H9 (cell line): ENCODE measurements at regions not wholly inside any gene's neighbourhood (a gene's known extent, or its start where the extent isn't known, plus 50 kb on each side); places are given as distances from the start of the nearest gene placed in this dataset.

ENCODE experiments used
- DNase-seq: peaks from one replicate; pipeline ENCODE4 v3.0.0-alpha.2; 2017
- H2AFZ ChIP-seq: one replicate; pipeline ENCODE4 v1.6.1; 2013; ENCODE audit warnings: mild to moderate bottlenecking, low read length, control low read depth, moderate library complexity
- H2AK5ac ChIP-seq: 2 replicates; pipeline ENCODE4 v1.6.1; 2013; ENCODE audit warnings: low read length, control low read depth, mixed read lengths; ENCODE audit not compliant: insufficient read length
- H2BK120ac ChIP-seq: one replicate; pipeline ENCODE4 v1.6.1; 2013; ENCODE audit warnings: low read depth, mild to moderate bottlenecking, low read length, control low read depth, inconsistent platforms; ENCODE audit not compliant: poor library complexity, severe bottlenecking
- H2BK12ac ChIP-seq: 2 replicates; pipeline ENCODE4 v1.6.1; 2013; ENCODE audit warnings: low read length, control low read depth, mixed read lengths, low read depth; ENCODE audit not compliant: insufficient read length
- H2BK15ac ChIP-seq: 2 replicates; pipeline ENCODE4 v1.6.1; 2013; ENCODE audit warnings: low read depth, low read length, control low read depth
- H2BK20ac ChIP-seq: one replicate; pipeline ENCODE4 v1.6.1; 2013; ENCODE audit warnings: low read depth, mild to moderate bottlenecking, low read length, control low read depth, inconsistent platforms; ENCODE audit not compliant: poor library complexity, severe bottlenecking
- H2BK5ac ChIP-seq: 2 replicates; pipeline ENCODE4 v1.6.1; 2013; ENCODE audit warnings: low read length, control low read depth, mixed read lengths; ENCODE audit not compliant: insufficient read length
- H3K14ac ChIP-seq: 2 replicates; pipeline ENCODE4 v1.6.1; 2013; ENCODE audit warnings: low read length, control low read depth; ENCODE audit not compliant: insufficient read depth
- H3K18ac ChIP-seq: 2 replicates; pipeline ENCODE4 v1.6.1; 2013; ENCODE audit warnings: low read depth, mild to moderate bottlenecking, mixed read lengths, low read length, control low read depth; ENCODE audit not compliant: insufficient read length
- H3K23ac ChIP-seq: 2 replicates; pipeline ENCODE4 v1.6.1; 2013; ENCODE audit warnings: low read length, control low read depth, mixed read lengths, low read depth; ENCODE audit not compliant: insufficient read length
- H3K23me2 ChIP-seq: 2 replicates; pipeline ENCODE4 v1.6.1; 2013; ENCODE audit warnings: low read depth, mild to moderate bottlenecking, mixed read lengths, low read length, control low read depth; ENCODE audit not compliant: insufficient read length, poor library complexity, severe bottlenecking
- H3K27ac ChIP-seq: 2 replicates; pipeline ENCODE4 v1.5.1; 2013; ENCODE audit warnings: low read length, control low read depth, mixed read lengths, low read depth; ENCODE audit not compliant: insufficient read length
- H3K27me3 ChIP-seq: 2 replicates; pipeline ENCODE4 v1.6.1; 2013; ENCODE audit warnings: low read length, control low read depth, inconsistent platforms; ENCODE audit not compliant: insufficient read depth
- H3K4ac ChIP-seq: 2 replicates; pipeline ENCODE4 v1.6.1; 2013; ENCODE audit warnings: low read depth, mild to moderate bottlenecking, control low read depth, inconsistent platforms, low read length, moderate library complexity
- H3K4me1 ChIP-seq: 2 replicates; pipeline ENCODE4 v1.6.1; 2013; ENCODE audit warnings: low read length, control low read depth, inconsistent platforms; ENCODE audit not compliant: insufficient read depth
- H3K4me2 ChIP-seq: 2 replicates; pipeline ENCODE4 v1.6.1; 2013; ENCODE audit warnings: low read length, control low read depth, mixed read lengths; ENCODE audit not compliant: insufficient read length, insufficient read depth
- H3K56ac ChIP-seq: 2 replicates; pipeline ENCODE4 v1.6.1; 2013; ENCODE audit warnings: low read depth, mild to moderate bottlenecking, mixed read lengths, low read length, control low read depth; ENCODE audit not compliant: insufficient read length
- H3K79me1 ChIP-seq: 2 replicates; pipeline ENCODE4 v1.6.1; 2013; ENCODE audit warnings: low read depth, mild to moderate bottlenecking, moderate library complexity, low read length, control low read depth, inconsistent platforms; ENCODE audit not compliant: insufficient read depth, poor library complexity, severe bottlenecking
- H3K79me2 ChIP-seq: 2 replicates; pipeline ENCODE4 v1.6.1; 2013; ENCODE audit warnings: low read length, control low read depth, inconsistent platforms; ENCODE audit not compliant: insufficient read depth
- H3K9ac ChIP-seq: 2 replicates; pipeline ENCODE4 v1.6.1; 2013; ENCODE audit warnings: low read length, control low read depth, mixed read lengths; ENCODE audit not compliant: insufficient read length; ENCODE audit errors: extremely low read depth
- H3K9me3 ChIP-seq: one replicate; pipeline ENCODE4 v1.6.1; 2013; ENCODE audit warnings: low read depth, low read length, inconsistent platforms; ENCODE audit not compliant: control insufficient read depth
- H3T11ph ChIP-seq: one replicate; pipeline ENCODE4 v1.6.1; 2013; ENCODE audit warnings: mild to moderate bottlenecking, low read length, control low read depth, inconsistent platforms
- H4K20me1 ChIP-seq: one replicate; pipeline ENCODE4 v1.6.1; 2013; ENCODE audit not compliant: control insufficient read depth, insufficient read length, insufficient read depth
- H4K5ac ChIP-seq: 2 replicates; pipeline ENCODE4 v1.6.1; 2013; ENCODE audit warnings: low read depth, mild to moderate bottlenecking, mixed read lengths, low read length, control low read depth; ENCODE audit not compliant: insufficient read length
- H4K8ac ChIP-seq: replicated peaks from 2 replicates; pipeline ENCODE4 v1.6.1; 2013; ENCODE audit warnings: low read length, control low read depth, mixed read lengths, low read depth; ENCODE audit not compliant: insufficient read length
- H4K91ac ChIP-seq: 2 replicates; pipeline ENCODE4 v1.6.1; 2013; ENCODE audit warnings: low read depth, mild to moderate bottlenecking, moderate library complexity, mixed read lengths, low read length, control low read depth; ENCODE audit not compliant: insufficient read length
- H3K27ac Mint-ChIP-seq, 3 experiments: 2 replicates in 2 of 3; 3 replicates in 1 of 3; pipeline ENCODE4 v1.8.0; 2020 to 2021; ENCODE audit warnings: mixed read lengths in 3 of 3, mild to moderate bottlenecking in 1 of 3, moderate library complexity in 1 of 3
- H3K27me3 Mint-ChIP-seq: 2 replicates; pipeline ENCODE4 v1.8.0; 2021; ENCODE audit warnings: low read depth, mild to moderate bottlenecking, moderate library complexity, mixed read lengths
- H3K36me3 Mint-ChIP-seq, 3 experiments: 2 replicates in 2 of 3; 3 replicates in 1 of 3; pipeline ENCODE4 v1.8.0; 2020 to 2021; ENCODE audit warnings: low read depth in 3 of 3, mixed read lengths in 3 of 3; ENCODE audit not compliant: insufficient read depth in 1 of 3
- H3K4me1 Mint-ChIP-seq, 2 experiments: 2 replicates each; pipeline ENCODE4 v1.8.0; 2020; ENCODE audit warnings: mixed read lengths in 2 of 2
- H3K4me3 Mint-ChIP-seq, 2 experiments: 2 replicates in 1 of 2; 3 replicates in 1 of 2; pipeline ENCODE4 v1.8.0; 2020 to 2021; ENCODE audit warnings: mild to moderate bottlenecking in 2 of 2, mixed read lengths in 2 of 2, moderate library complexity in 1 of 2
- H3K9me3 Mint-ChIP-seq, 2 experiments: 2 replicates in 1 of 2; 3 replicates in 1 of 2; pipeline ENCODE4 v1.8.0; 2020; ENCODE audit warnings: mild to moderate bottlenecking in 2 of 2, mixed read lengths in 2 of 2, moderate library complexity in 1 of 2
- WGBS: extraction: QIAGEN DNeasy Blood & Tissue Kit; methylation state at CpG from one replicate; pipeline ENCODE4 v1.1.7; 2013; ENCODE audit warnings: missing lambda C conversion rate, low lambda C conversion rate, mixed read lengths; ENCODE audit not compliant: insufficient read length; ENCODE audit errors: extremely low coverage; 5-methylcytosine and 5-hydroxymethylcytosine counted together
- TF ChIP-seq, protein P1 (sequence below): fragments of 200-600 bp; sonication (generic); conservative IDR thresholded peaks from 3 replicates; pipeline ENCODE4 v1.8.0; 2021; ENCODE audit warnings: antibody characterized with exemption, mild to moderate bottlenecking

DNA sequence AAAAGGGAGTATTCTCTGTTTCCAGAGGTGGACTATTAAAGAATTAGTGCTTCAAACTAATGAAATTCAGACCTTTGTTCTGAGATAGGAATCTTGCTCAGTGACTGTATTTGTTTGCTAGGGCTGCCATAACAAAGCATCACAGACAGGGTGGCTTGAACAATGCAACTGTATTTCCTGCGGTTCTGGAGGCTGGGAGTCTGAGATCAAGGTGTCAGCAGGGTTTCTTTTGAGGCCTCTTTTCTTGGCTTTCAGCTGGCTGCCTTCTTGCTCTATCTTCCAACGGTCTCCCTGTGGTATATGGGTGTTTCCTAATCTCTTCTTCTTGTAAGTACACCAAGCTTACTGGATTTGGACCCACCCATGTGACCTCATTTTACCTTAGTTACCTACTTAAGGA, 264.6 kb upstream of the PROX1 start:
- Histone ChIP-seq H3K79me1 (no peaks in the 10 kb centered on the region), H2BK20ac (no peak overlapping the region), H3K79me2 (no peaks in the 10 kb centered on the region), H3K14ac (no peak overlapping the region), H4K8ac (no peak overlapping the region), H3K27ac (no peak overlapping the region), H3K18ac (no peak overlapping the region), H3K23me2 (no peaks in the 10 kb centered on the region), H4K5ac (no peak overlapping the region), H2AK5ac (no peak overlapping the region), H4K91ac (no peak overlapping the region), H3K27me3 (no peaks in the 10 kb centered on the region), H2BK5ac (no peak overlapping the region), H3K9me3 (no peaks in the 10 kb centered on the region), H3K4ac (no peak overlapping the region), H3K9ac (no peak overlapping the region), H2BK12ac (no peak overlapping the region), H3K56ac (no peak overlapping the region), H3K4me2 (no peak overlapping the region), H3K23ac (no peak overlapping the region), H4K20me1 (no peaks in the 10 kb centered on the region), H3T11ph (no peak overlapping the region), H2AFZ (no peak overlapping the region), H2BK15ac (no peak overlapping the region), H3K4me1 (no peaks in the 10 kb centered on the region; the same call in 1 of the 2 replicates), H2BK120ac (no peak overlapping the region)
- Mint-ChIP-seq H3K4me1 (peaks cover 6 to 23% of the 10 kb centered on the region in 2 experiments), H3K4me3 (no peak overlapping the region), H3K9me3 (no peaks in the 10 kb centered on the region; a peak in 1 of 5 replicates), H3K27ac (no peak overlapping the region), H3K36me3 (no peaks in the 10 kb centered on the region), H3K27me3 (peaks cover 3% of the 10 kb centered on the region)
- WGBS: no CpG with 5 or more reads among the region's 2 CpGs
- DNase-seq: no peak
- TF ChIP-seq, protein P1, sequence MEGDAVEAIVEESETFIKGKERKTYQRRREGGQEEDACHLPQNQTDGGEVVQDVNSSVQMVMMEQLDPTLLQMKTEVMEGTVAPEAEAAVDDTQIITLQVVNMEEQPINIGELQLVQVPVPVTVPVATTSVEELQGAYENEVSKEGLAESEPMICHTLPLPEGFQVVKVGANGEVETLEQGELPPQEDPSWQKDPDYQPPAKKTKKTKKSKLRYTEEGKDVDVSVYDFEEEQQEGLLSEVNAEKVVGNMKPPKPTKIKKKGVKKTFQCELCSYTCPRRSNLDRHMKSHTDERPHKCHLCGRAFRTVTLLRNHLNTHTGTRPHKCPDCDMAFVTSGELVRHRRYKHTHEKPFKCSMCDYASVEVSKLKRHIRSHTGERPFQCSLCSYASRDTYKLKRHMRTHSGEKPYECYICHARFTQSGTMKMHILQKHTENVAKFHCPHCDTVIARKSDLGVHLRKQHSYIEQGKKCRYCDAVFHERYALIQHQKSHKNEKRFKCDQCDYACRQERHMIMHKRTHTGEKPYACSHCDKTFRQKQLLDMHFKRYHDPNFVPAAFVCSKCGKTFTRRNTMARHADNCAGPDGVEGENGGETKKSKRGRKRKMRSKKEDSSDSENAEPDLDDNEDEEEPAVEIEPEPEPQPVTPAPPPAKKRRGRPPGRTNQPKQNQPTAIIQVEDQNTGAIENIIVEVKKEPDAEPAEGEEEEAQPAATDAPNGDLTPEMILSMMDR: no peak
